SK-N-SH (cell line): ENCODE measurements at regions not wholly inside any gene's neighbourhood (a gene's known extent, or its start where the extent isn't known, plus 50 kb on each side); places are given as distances from the start of the nearest gene placed in this dataset.

Experiments used
- CTCF ChIA-PET: fragments of 300-600, 350-600 bp; formaldehyde crosslinking; extraction: SDS; loops from one replicate; lab custom pipeline; 2021; lab: Yijun Ruan, JAX
- POLR2A ChIA-PET: fragments of 350-600 bp; sonication (Branson Sonifier 250); formaldehyde crosslinking; extraction: SDS; loops from one replicate; lab custom pipeline; 2020; ENCODE audit warnings: antibody characterized with exemption, inconsistent platforms; lab: Yijun Ruan, JAX
- DNase-seq: peaks from one replicate; pipeline ENCODE4 v3.0.0; 2012
- H2AFZ ChIP-seq: fragments of 200-600 bp; sonication (generic); 2 replicates; pipeline ENCODE4 v1.8.1; 2016; ENCODE audit warnings: antibody characterized with exemption, mild to moderate bottlenecking, low read depth
- H3F3A ChIP-seq: fragments of 200-600 bp; sonication (generic); replicated peaks from 2 replicates; pipeline ENCODE3; 2016; ENCODE audit warnings: antibody characterized with exemption, mild to moderate bottlenecking; ENCODE audit not compliant: insufficient read depth
- H3K27ac ChIP-seq, 2 experiments: fragments of 200-500 bp in 1 of 2; fragments of 200-600 bp in 1 of 2; sonication (Bioruptor generic) in 1 of 2; sonication (generic), shearing (Covaris generic) in 1 of 2; 2 replicates each; pipeline versions ENCODE4 v1.5.1 to v1.6.1; 2014 to 2016; ENCODE audit warnings: low read depth in 2 of 2, inconsistent platforms in 1 of 2, low read length in 1 of 2, mild to moderate bottlenecking in 1 of 2, mixed read lengths in 1 of 2
- H3K27me3 ChIP-seq: fragments of 200-600 bp; sonication (generic), shearing (Covaris generic); 2 replicates; pipeline ENCODE4 v1.6.1; 2016; ENCODE audit warnings: mixed run types; ENCODE audit not compliant: insufficient read depth
- H3K36me3 ChIP-seq, 2 experiments: fragments of 200-500 bp in 1 of 2; fragments of 200-600 bp in 1 of 2; sonication (Bioruptor generic) in 1 of 2; sonication (generic) in 1 of 2; replicated peaks in 1 of 2; 2 replicates each; pipeline versions ENCODE3 to v1.5.1; 2014 to 2016; ENCODE audit warnings: low read length in 1 of 2, mild to moderate bottlenecking in 1 of 2; ENCODE audit not compliant: insufficient read depth in 2 of 2, control insufficient read depth in 1 of 2
- H3K4me1 ChIP-seq, 2 experiments: fragments of 200-500 bp in 1 of 2; fragments of 200-600 bp in 1 of 2; sonication (Bioruptor generic) in 1 of 2; sonication (generic), shearing (Covaris generic) in 1 of 2; 2 replicates each; pipeline versions ENCODE4 v1.5.1 to v1.6.1; 2014 to 2016; ENCODE audit warnings: low read depth in 1 of 2, low read length in 1 of 2, mixed run types in 1 of 2; ENCODE audit not compliant: insufficient read depth in 2 of 2, control insufficient read depth in 1 of 2
- H3K4me2 ChIP-seq: fragments of 200-600 bp; sonication (generic), shearing (Covaris generic); 2 replicates; pipeline ENCODE4 v1.6.1; 2017; ENCODE audit warnings: mixed run types
- H3K4me3 ChIP-seq, 2 experiments: fragments of 200-500 bp in 1 of 2; fragments of 200-600 bp in 1 of 2; sonication (Bioruptor generic) in 1 of 2; sonication (generic), shearing (Covaris generic) in 1 of 2; 2 replicates each; pipeline versions ENCODE4 v1.5.1 to v1.8.1; 2014 to 2016; ENCODE audit warnings: low read depth in 2 of 2, inconsistent platforms in 1 of 2, low read length in 1 of 2, mild to moderate bottlenecking in 1 of 2, mixed read lengths in 1 of 2, moderate library complexity in 1 of 2
- H3K79me2 ChIP-seq: fragments of 200-600 bp; sonication (generic); 2 replicates; pipeline ENCODE4 v1.8.1; 2017; ENCODE audit warnings: mild to moderate bottlenecking; ENCODE audit not compliant: insufficient read depth
- H3K9ac ChIP-seq: fragments of 200-600 bp; sonication (generic); 2 replicates; pipeline ENCODE4 v1.6.1; 2017; ENCODE audit warnings: mixed run types
- H3K9me2 ChIP-seq: fragments of 200-600 bp; sonication (generic); 2 replicates; pipeline ENCODE4 v1.6.1; 2017; ENCODE audit warnings: mixed run types
- H3K9me3 ChIP-seq: fragments of 200-600 bp; sonication (generic); 2 replicates; pipeline ENCODE4 v1.6.1; 2017; ENCODE audit warnings: mixed run types, mild to moderate bottlenecking, moderate library complexity
- H4K20me1 ChIP-seq: fragments of 200-600 bp; sonication (generic); 2 replicates; pipeline ENCODE4 v1.6.1; 2017; ENCODE audit warnings: mild to moderate bottlenecking, mixed run types; ENCODE audit not compliant: insufficient read depth
- ELF1 ChIP-seq: IDR thresholded peaks from 2 replicates; pipeline ENCODE4 v1.4.0; 2012
- RXRA ChIP-seq: IDR thresholded peaks from 2 replicates; pipeline ENCODE4 v1.4.0; 2012; ENCODE audit warnings: low read depth, mild to moderate bottlenecking, borderline replicate concordance
- YY1 ChIP-seq: IDR thresholded peaks from 2 replicates; pipeline ENCODE4 v1.4.0; 2012; ENCODE audit warnings: low read depth, mild to moderate bottlenecking
- WGBS: methylation state at CpG from one replicate; pipeline ENCODE4 v1.1.6; 2017; ENCODE audit warnings: low lambda C conversion rate; 5-methylcytosine and 5-hydroxymethylcytosine counted together
- TF ChIP-seq, protein P1 (sequence below): IDR thresholded peaks from 2 replicates; pipeline ENCODE4 v1.4.0; 2012; ENCODE audit warnings: low read depth, borderline replicate concordance
- TF ChIP-seq, protein P2 (sequence below): fragments of 200-600 bp; sonication (generic); IDR thresholded peaks from 2 replicates; pipeline ENCODE4 v1.6.1; 2017; ENCODE audit warnings: antibody characterized with exemption, mild to moderate bottlenecking, moderate library complexity
- TF ChIP-seq, protein P3 (sequence below): fragments of 150-350 bp; IDR thresholded peaks from 2 replicates; pipeline ENCODE4 v1.6.1; 2016; ENCODE audit warnings: mild to moderate bottlenecking, low read depth, low read length

DNA sequence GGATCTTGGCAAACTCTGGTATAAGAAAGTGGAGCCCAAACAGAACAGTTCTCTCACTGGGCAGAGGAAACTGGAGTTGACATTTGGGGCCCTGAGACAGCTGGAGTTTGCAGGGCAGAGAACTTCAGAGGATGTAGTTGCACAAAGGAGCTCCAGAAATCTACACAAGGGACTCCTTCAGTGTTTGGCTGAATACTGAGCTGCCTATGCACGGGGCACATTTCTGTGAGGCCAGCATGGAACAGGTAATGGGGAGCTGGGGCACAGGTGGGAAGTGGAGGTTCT is 169.3 kb downstream of the ANKRD60 start:
- 38% methylated on average over 1 of the region's 1 CpG for WGBS
- Histone ChIP-seq H4K20me1 (no peaks in the 10 kb centered on the region), H3K4me3 (no peak overlapping the region), H3K9ac (no peak overlapping the region), H3K27me3 (no peaks in the 10 kb centered on the region; the same call in 1 of the 2 replicates), H3K36me3 (no peaks in the 10 kb centered on the region), H3F3A (no peaks in the 10 kb centered on the region), H3K4me1 (peaks cover 0 to 14% of the 10 kb centered on the region in 2 experiments; a peak in 1 of 4 replicates), H3K9me2 (no peaks in the 10 kb centered on the region), H3K9me3 (no peaks in the 10 kb centered on the region), H3K4me2 (no peak overlapping the region), H3K79me2 (no peaks in the 10 kb centered on the region), H2AFZ (no peak overlapping the region), H3K27ac (no peak overlapping the region)
- POLR2A ChIA-PET: no interaction called here
- no peak for DNase-seq
- TF ChIP-seq ELF1: no peak
- TF ChIP-seq YY1: no peak
- TF ChIP-seq, protein P1, sequence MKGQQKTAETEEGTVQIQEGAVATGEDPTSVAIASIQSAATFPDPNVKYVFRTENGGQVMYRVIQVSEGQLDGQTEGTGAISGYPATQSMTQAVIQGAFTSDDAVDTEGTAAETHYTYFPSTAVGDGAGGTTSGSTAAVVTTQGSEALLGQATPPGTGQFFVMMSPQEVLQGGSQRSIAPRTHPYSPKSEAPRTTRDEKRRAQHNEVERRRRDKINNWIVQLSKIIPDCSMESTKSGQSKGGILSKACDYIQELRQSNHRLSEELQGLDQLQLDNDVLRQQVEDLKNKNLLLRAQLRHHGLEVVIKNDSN: no peak
- TF ChIP-seq RXRA: no peak
- TF ChIP-seq, protein P2, sequence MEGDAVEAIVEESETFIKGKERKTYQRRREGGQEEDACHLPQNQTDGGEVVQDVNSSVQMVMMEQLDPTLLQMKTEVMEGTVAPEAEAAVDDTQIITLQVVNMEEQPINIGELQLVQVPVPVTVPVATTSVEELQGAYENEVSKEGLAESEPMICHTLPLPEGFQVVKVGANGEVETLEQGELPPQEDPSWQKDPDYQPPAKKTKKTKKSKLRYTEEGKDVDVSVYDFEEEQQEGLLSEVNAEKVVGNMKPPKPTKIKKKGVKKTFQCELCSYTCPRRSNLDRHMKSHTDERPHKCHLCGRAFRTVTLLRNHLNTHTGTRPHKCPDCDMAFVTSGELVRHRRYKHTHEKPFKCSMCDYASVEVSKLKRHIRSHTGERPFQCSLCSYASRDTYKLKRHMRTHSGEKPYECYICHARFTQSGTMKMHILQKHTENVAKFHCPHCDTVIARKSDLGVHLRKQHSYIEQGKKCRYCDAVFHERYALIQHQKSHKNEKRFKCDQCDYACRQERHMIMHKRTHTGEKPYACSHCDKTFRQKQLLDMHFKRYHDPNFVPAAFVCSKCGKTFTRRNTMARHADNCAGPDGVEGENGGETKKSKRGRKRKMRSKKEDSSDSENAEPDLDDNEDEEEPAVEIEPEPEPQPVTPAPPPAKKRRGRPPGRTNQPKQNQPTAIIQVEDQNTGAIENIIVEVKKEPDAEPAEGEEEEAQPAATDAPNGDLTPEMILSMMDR: no peak
- CTCF ChIA-PET: interaction anchor here (1.7 kb wide), 1 partner anchor 28 kb away, joined by 5 read pairs; no protein-coding TSS in a partner anchor

DNA sequence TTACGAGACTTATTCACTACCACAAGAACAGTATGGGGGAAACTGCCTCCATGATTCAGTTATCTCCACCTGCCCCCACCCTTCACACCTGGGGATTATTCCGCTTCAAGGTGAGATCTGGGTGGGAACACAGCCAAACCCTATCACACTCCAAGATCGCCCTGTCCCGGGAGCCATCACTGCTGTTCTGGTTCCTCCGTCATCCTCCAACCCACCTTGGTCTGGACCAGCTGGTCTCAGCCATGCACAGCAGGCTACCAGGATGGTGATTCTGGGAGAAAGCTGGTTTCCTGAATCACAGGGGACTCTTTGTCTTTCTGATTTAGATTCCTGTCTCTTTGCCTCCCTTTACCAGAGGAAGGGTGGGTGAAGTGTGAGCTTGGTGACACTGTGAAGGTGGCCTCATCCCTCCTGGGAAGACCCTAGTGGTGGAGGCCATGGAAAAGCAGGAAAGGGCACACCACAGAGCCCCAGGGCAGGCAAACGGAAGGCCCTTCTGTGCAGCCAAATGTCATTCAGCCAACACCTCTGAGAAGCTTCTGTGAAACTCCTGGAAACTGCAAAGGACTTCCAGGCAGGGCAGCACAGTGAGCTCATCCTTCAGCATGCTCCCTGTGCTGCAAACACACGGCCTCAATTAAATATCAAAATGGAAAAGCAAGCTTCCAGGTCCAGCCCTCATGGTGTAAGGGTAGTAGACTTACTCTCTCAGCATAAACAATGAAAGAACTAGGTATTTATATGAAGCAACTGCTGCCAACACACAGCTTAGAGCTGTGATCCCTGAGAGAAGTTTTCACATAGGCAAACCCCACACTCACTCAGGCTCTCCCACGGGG is 169.8 kb downstream of the ANKRD60 start:
- no peaks in the 10 kb centered on the region for H3K9me2 ChIP-seq
- no peak overlapping the region for H2AFZ ChIP-seq
- POLR2A ChIA-PET: no interaction called here
- H3K4me2 ChIP-seq: no peak overlapping the region
- TF ChIP-seq, protein P3, sequence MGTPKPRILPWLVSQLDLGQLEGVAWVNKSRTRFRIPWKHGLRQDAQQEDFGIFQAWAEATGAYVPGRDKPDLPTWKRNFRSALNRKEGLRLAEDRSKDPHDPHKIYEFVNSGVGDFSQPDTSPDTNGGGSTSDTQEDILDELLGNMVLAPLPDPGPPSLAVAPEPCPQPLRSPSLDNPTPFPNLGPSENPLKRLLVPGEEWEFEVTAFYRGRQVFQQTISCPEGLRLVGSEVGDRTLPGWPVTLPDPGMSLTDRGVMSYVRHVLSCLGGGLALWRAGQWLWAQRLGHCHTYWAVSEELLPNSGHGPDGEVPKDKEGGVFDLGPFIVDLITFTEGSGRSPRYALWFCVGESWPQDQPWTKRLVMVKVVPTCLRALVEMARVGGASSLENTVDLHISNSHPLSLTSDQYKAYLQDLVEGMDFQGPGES: no peak
- no peak for TF ChIP-seq YY1
- H3F3A ChIP-seq: no peaks in the 10 kb centered on the region
- H3K27ac ChIP-seq: no peak overlapping the region
- H3K79me2 ChIP-seq: no peaks in the 10 kb centered on the region
- no peaks in the 10 kb centered on the region for H3K9me3 ChIP-seq
- H3K36me3 ChIP-seq: no peaks in the 10 kb centered on the region
- DNase-seq: no peak
- CTCF ChIA-PET: interaction anchor here (1.7 kb wide), 1 partner anchor 28 kb away, joined by 5 read pairs; no protein-coding TSS in a partner anchor
- peaks cover 0 to 14% of the 10 kb centered on the region in 2 experiments; a peak in 1 of 4 replicates for H3K4me1 ChIP-seq
- no peaks in the 10 kb centered on the region for H4K20me1 ChIP-seq
- WGBS: 69% methylated on average over 7 of the region's 8 CpGs
- H3K4me3 ChIP-seq: no peak overlapping the region
- no peak overlapping the region for H3K9ac ChIP-seq
- no peaks in the 10 kb centered on the region; the same call in 1 of the 2 replicates for H3K27me3 ChIP-seq
